ENCODE measurements at regions not wholly inside any gene's neighbourhood (a gene's known extent, or its start where the extent isn't known, plus 50 kb on each side); places are given as distances from the start of the nearest gene placed in this dataset.

GRCh38 chr3:157753787-157754136 lies 250.5 kb upstream of the VEPH1 start:
- H3K4me3 ChIP-seq (ENCODE audit: low read depth in 1 of 2, low read length in 2 of 2) = no peak overlapping the region
- no peaks in the 10 kb centered on the region for H3K36me3 ChIP-seq (ENCODE audit: insufficient read depth, low read length)
- no peak overlapping the region for H3K4me2 ChIP-seq (ENCODE audit: insufficient read depth, low read length)
- H3K4me1 ChIP-seq (ENCODE audit: insufficient read depth, low read length) = no peaks in the 10 kb centered on the region
- H3K9me3 ChIP-seq (ENCODE audit: insufficient read depth, low read length, severe bottlenecking) = no peaks in the 10 kb centered on the region
- no peak overlapping the region for H3K27ac ChIP-seq (ENCODE audit: low read length)
- ATAC-seq (ENCODE audit: insufficient read depth, low read depth) (no peak), DNase-seq (no peak)
- no peak for TF ChIP-seq CTCF (IDR thresholded peaks at IDR 0.05; ENCODE audit: borderline replicate concordance, extremely low read depth, low read length, poor library complexity, severe bottlenecking)
- TF ChIP-seq EZH2 (IDR thresholded peaks at IDR 0.05; ENCODE audit: borderline replicate concordance, low read depth, low read length, severe bottlenecking) = no peak
- no peak overlapping the region for H3K9ac ChIP-seq (ENCODE audit: low read depth, low read length)
- no peaks in the 10 kb centered on the region for H3K27me3 ChIP-seq (ENCODE audit: insufficient read depth, low read length, poor library complexity)
- H2AFZ ChIP-seq (ENCODE audit: low read depth, low read length) = no peak overlapping the region
- H4K20me1 ChIP-seq (ENCODE audit: insufficient read depth, low read length) = no peaks in the 10 kb centered on the region
- no peaks in the 10 kb centered on the region for H3K79me2 ChIP-seq (ENCODE audit: insufficient read depth, low read length)

- no peak overlapping the region for H3K9ac ChIP-seq (ENCODE audit: low read depth, low read length)
- DNase-seq = no peak
- H3K4me1 ChIP-seq (ENCODE audit: insufficient read depth, low read length) = no peaks in the 10 kb centered on the region
- H3K4me3 ChIP-seq (ENCODE audit: low read depth in 1 of 2, low read length in 2 of 2) = no peak overlapping the region
- no peaks in the 10 kb centered on the region for H3K79me2 ChIP-seq (ENCODE audit: insufficient read depth, low read length)
- no peak overlapping the region for H2AFZ ChIP-seq (ENCODE audit: low read depth, low read length)
- no peaks in the 10 kb centered on the region for H4K20me1 ChIP-seq (ENCODE audit: insufficient read depth, low read length)
- no peaks in the 10 kb centered on the region for H3K27me3 ChIP-seq (ENCODE audit: insufficient read depth, low read length, poor library complexity)
- H3K36me3 ChIP-seq (ENCODE audit: insufficient read depth, low read length) = no peaks in the 10 kb centered on the region
- ATAC-seq (ENCODE audit: insufficient read depth, low read depth) = no peak
- H3K4me2 ChIP-seq (ENCODE audit: insufficient read depth, low read length) = no peak overlapping the region
- no peak overlapping the region for H3K27ac ChIP-seq (ENCODE audit: low read length)
- TF ChIP-seq EZH2 (IDR thresholded peaks at IDR 0.05; ENCODE audit: borderline replicate concordance, low read depth, low read length, severe bottlenecking) = no peak
- TF ChIP-seq CTCF (IDR thresholded peaks at IDR 0.05; ENCODE audit: borderline replicate concordance, extremely low read depth, low read length, poor library complexity, severe bottlenecking) = no peak
- H3K9me3 ChIP-seq (ENCODE audit: insufficient read depth, low read length, severe bottlenecking) = no peaks in the 10 kb centered on the region
Observed at GRCh38 chr3:157752956-157753786, 250.0 kb upstream of the VEPH1 start.

- no peak overlapping the region for H2AFZ ChIP-seq (ENCODE audit: low read depth, low read length)
Observed at GRCh38 chr3:157752554-157752953, 249.3 kb upstream of the VEPH1 start.

More at GRCh38 chr3:157752554-157752953, 249.3 kb upstream of the VEPH1 start:
- Histone ChIP-seq H3K27me3 (ENCODE audit: insufficient read depth, low read length, poor library complexity) (no peaks in the 10 kb centered on the region), H4K20me1 (ENCODE audit: insufficient read depth, low read length) (no peaks in the 10 kb centered on the region), H3K79me2 (ENCODE audit: insufficient read depth, low read length) (no peaks in the 10 kb centered on the region), H3K9ac (ENCODE audit: low read depth, low read length) (no peak overlapping the region), H3K4me3 (ENCODE audit: low read depth in 1 of 2, low read length in 2 of 2) (no peak overlapping the region), H3K4me2 (ENCODE audit: insufficient read depth, low read length) (no peak overlapping the region), H3K9me3 (ENCODE audit: insufficient read depth, low read length, severe bottlenecking) (no peaks in the 10 kb centered on the region), H3K4me1 (ENCODE audit: insufficient read depth, low read length) (no peaks in the 10 kb centered on the region), H3K36me3 (ENCODE audit: insufficient read depth, low read length) (no peaks in the 10 kb centered on the region), H3K27ac (ENCODE audit: low read length) (no peak overlapping the region)
- no peak for TF ChIP-seq CTCF (IDR thresholded peaks at IDR 0.05; ENCODE audit: borderline replicate concordance, extremely low read depth, low read length, poor library complexity, severe bottlenecking)
- no peak for TF ChIP-seq EZH2 (IDR thresholded peaks at IDR 0.05; ENCODE audit: borderline replicate concordance, low read depth, low read length, severe bottlenecking)
- ATAC-seq (ENCODE audit: insufficient read depth, low read depth) (no peak), DNase-seq (no peak)
